HUES48 (cell line): ENCODE measurements at regions not wholly inside any gene's neighbourhood (a gene's known extent, or its start where the extent isn't known, plus 50 kb on each side); places are given as distances from the start of the nearest gene placed in this dataset.
A peak's percentile ranks its signal among the peaks of the same experiment; 100 is the strongest.

Source experiments
- H3K27ac ChIP-seq: one replicate; pipeline ENCODE4 v1.7.0; 2013; ENCODE audit warnings: low read depth, low read length, inconsistent platforms
- H3K27me3 ChIP-seq: 2 replicates; pipeline ENCODE4 v1.6.1; 2013; ENCODE audit warnings: mild to moderate bottlenecking, low read length; ENCODE audit not compliant: control insufficient read depth, insufficient read depth
- H3K36me3 ChIP-seq: 2 replicates; pipeline ENCODE4 v1.6.1; 2013; ENCODE audit warnings: low read length; ENCODE audit not compliant: control insufficient read depth, insufficient read depth
- H3K4me1 ChIP-seq: 2 replicates; pipeline ENCODE4 v1.6.1; 2013; ENCODE audit warnings: mild to moderate bottlenecking, low read length; ENCODE audit not compliant: control insufficient read depth, insufficient read depth
- H3K4me3 ChIP-seq: 2 replicates; pipeline ENCODE4 v1.5.1; 2013; ENCODE audit warnings: mild to moderate bottlenecking, low read depth, low read length
- H3K9ac ChIP-seq: 2 replicates; pipeline ENCODE4 v1.6.1; 2013; ENCODE audit warnings: mild to moderate bottlenecking, low read depth, low read length, moderate library complexity
- H3K9me3 ChIP-seq: 2 replicates; pipeline ENCODE4 v1.6.1; 2013; ENCODE audit warnings: low read length; ENCODE audit not compliant: control insufficient read depth, insufficient read depth

GRCh38 chr4:158008551-158009218 is 164.1 kb downstream of the GASK1B start:
- no peak overlapping the region for H3K9ac ChIP-seq
- H3K9me3 ChIP-seq: no peaks in the 10 kb centered on the region
- H3K36me3 ChIP-seq: no peaks in the 10 kb centered on the region

GRCh38 chr4:158007566-158007965 is 165.3 kb downstream of the GASK1B start:
- no peaks in the 10 kb centered on the region for H3K27me3 ChIP-seq
- H3K36me3 ChIP-seq: no peaks in the 10 kb centered on the region
- no peaks in the 10 kb centered on the region for H3K4me1 ChIP-seq
- H3K4me3 ChIP-seq: no peak overlapping the region
- no peak overlapping the region for H3K9ac ChIP-seq
- H3K27ac ChIP-seq: no peak overlapping the region
- H3K9me3 ChIP-seq: no peaks in the 10 kb centered on the region

More at GRCh38 chr4:158008551-158009218, 164.1 kb downstream of the GASK1B start:
- Histone ChIP-seq H3K27me3 (no peaks in the 10 kb centered on the region), H3K4me3 (no peak overlapping the region), H3K4me1 (no peaks in the 10 kb centered on the region), H3K27ac (no peak overlapping the region)

- Histone ChIP-seq H3K27ac (no peak overlapping the region), H3K9me3 (no peaks in the 10 kb centered on the region), H3K36me3 (no peaks in the 10 kb centered on the region), H3K4me1 (no peaks in the 10 kb centered on the region), H3K4me3 (no peak overlapping the region), H3K27me3 (no peaks in the 10 kb centered on the region), H3K9ac (no peak overlapping the region)
Measured at GRCh38 chr4:158006990-158007389, 165.8 kb downstream of the GASK1B start.

GRCh38 chr4:158005021-158005420 is 167.8 kb downstream of the GASK1B start:
- Histone ChIP-seq H3K27me3 (no peaks in the 10 kb centered on the region), H3K36me3 (no peaks in the 10 kb centered on the region), H3K4me3 (no peak overlapping the region), H3K4me1 (no peaks in the 10 kb centered on the region), H3K27ac (no peak overlapping the region), H3K9me3 (no peaks in the 10 kb centered on the region), H3K9ac (no peak overlapping the region)

- H3K27ac ChIP-seq: no peak overlapping the region
- H3K4me1 ChIP-seq: no peaks in the 10 kb centered on the region
- H3K27me3 ChIP-seq: no peaks in the 10 kb centered on the region
- no peaks in the 10 kb centered on the region for H3K36me3 ChIP-seq
- no peaks in the 10 kb centered on the region for H3K9me3 ChIP-seq
- no peak overlapping the region for H3K9ac ChIP-seq
- H3K4me3 ChIP-seq: no peak overlapping the region
Measured at GRCh38 chr4:158004101-158004500, 168.7 kb downstream of the GASK1B start.

- Histone ChIP-seq H3K27me3 (no peaks in the 10 kb centered on the region), H3K9ac (no peak overlapping the region), H3K4me1 (no peaks in the 10 kb centered on the region), H3K9me3 (no peaks in the 10 kb centered on the region), H3K27ac (no peak overlapping the region), H3K36me3 (no peaks in the 10 kb centered on the region), H3K4me3 (no peak overlapping the region)
Measured at GRCh38 chr4:158003212-158003611, 169.6 kb downstream of the GASK1B start.

- H3K9ac ChIP-seq: no peak overlapping the region
- H3K4me3 ChIP-seq: no peak overlapping the region
- H3K27ac ChIP-seq: no peak overlapping the region
- no peaks in the 10 kb centered on the region for H3K36me3 ChIP-seq
- H3K9me3 ChIP-seq: no peaks in the 10 kb centered on the region
- no peaks in the 10 kb centered on the region for H3K4me1 ChIP-seq
- H3K27me3 ChIP-seq: no peaks in the 10 kb centered on the region
Measured at GRCh38 chr4:158002173-158002572, 170.7 kb downstream of the GASK1B start.

- H3K36me3 ChIP-seq: no peaks in the 10 kb centered on the region
- no peak overlapping the region for H3K27ac ChIP-seq
- H3K4me3 ChIP-seq: no peak overlapping the region
- H3K9ac ChIP-seq: no peak overlapping the region
- no peaks in the 10 kb centered on the region for H3K9me3 ChIP-seq
- H3K27me3 ChIP-seq: no peaks in the 10 kb centered on the region
- no peaks in the 10 kb centered on the region for H3K4me1 ChIP-seq
Measured at GRCh38 chr4:158001756-158002155, 171.1 kb downstream of the GASK1B start.

- H3K27ac ChIP-seq: no peak overlapping the region
- H3K9ac ChIP-seq: no peak overlapping the region
- H3K27me3 ChIP-seq: no peaks in the 10 kb centered on the region
- no peaks in the 10 kb centered on the region for H3K36me3 ChIP-seq
- H3K4me1 ChIP-seq: no peaks in the 10 kb centered on the region; the same call in 1 of the 2 replicates
- H3K4me3 ChIP-seq: no peak overlapping the region
- H3K9me3 ChIP-seq: no peaks in the 10 kb centered on the region
Measured at GRCh38 chr4:157999723-158000122, 173.1 kb downstream of the GASK1B start.

- Histone ChIP-seq H3K9me3 (no peaks in the 10 kb centered on the region), H3K4me3 (no peak overlapping the region), H3K9ac (no peak overlapping the region), H3K27me3 (no peaks in the 10 kb centered on the region), H3K4me1 (no peaks in the 10 kb centered on the region; the same call in 1 of the 2 replicates), H3K36me3 (no peaks in the 10 kb centered on the region), H3K27ac (peak overlapping the region; percentile 20)
Measured at GRCh38 chr4:157997296-157997695, 175.5 kb downstream of the GASK1B start.

- H3K4me1 ChIP-seq: no peaks in the 10 kb centered on the region; the same call in 1 of the 2 replicates
- no peaks in the 10 kb centered on the region for H3K27me3 ChIP-seq
- H3K4me3 ChIP-seq: no peak overlapping the region
- no peak overlapping the region for H3K27ac ChIP-seq
- no peaks in the 10 kb centered on the region for H3K9me3 ChIP-seq
- H3K36me3 ChIP-seq: no peaks in the 10 kb centered on the region
- H3K9ac ChIP-seq: no peak overlapping the region
Measured at GRCh38 chr4:157996061-157997028, 176.5 kb downstream of the GASK1B start.
